Endodermal cell (in vitro differentiated cells): ENCODE measurements at regions not wholly inside any gene's neighbourhood (a gene's known extent, or its start where the extent isn't known, plus 50 kb on each side); places are given as distances from the start of the nearest gene placed in this dataset.
A peak's percentile ranks its signal among the peaks of the same experiment; 100 is the strongest.

Experiments
- DNase-seq: peaks from one replicate; pipeline ENCODE4 v3.0.0-alpha.2; 2017
- H3K27ac ChIP-seq: 2 replicates; pipeline ENCODE4 v1.5.1; 2013; ENCODE audit warnings: mild to moderate bottlenecking, low read depth, low read length, moderate library complexity
- H3K27me3 ChIP-seq: 2 replicates; pipeline ENCODE4 v1.6.1; 2013; ENCODE audit warnings: mild to moderate bottlenecking, low read length, moderate library complexity; ENCODE audit not compliant: insufficient read depth, control insufficient read depth, poor library complexity, severe bottlenecking
- H3K36me3 ChIP-seq: 2 replicates; pipeline ENCODE4 v1.7.0; 2013; ENCODE audit warnings: mild to moderate bottlenecking, low read length, moderate library complexity; ENCODE audit not compliant: control insufficient read depth, insufficient read depth
- H3K4me1 ChIP-seq: one replicate; pipeline ENCODE4 v1.7.0; 2013; ENCODE audit warnings: low read length; ENCODE audit not compliant: control insufficient read depth, insufficient read depth
- H3K4me3 ChIP-seq: 2 replicates; pipeline ENCODE4 v1.5.1; 2013; ENCODE audit warnings: mild to moderate bottlenecking, low read length, moderate library complexity
- H3K9ac ChIP-seq: 2 replicates; pipeline ENCODE4 v1.6.1; 2013; ENCODE audit warnings: mild to moderate bottlenecking, low read length, moderate library complexity; ENCODE audit not compliant: poor library complexity, severe bottlenecking; ENCODE audit errors: extremely low read depth
- H3K9me3 ChIP-seq: 2 replicates; pipeline ENCODE4 v1.6.1; 2013; ENCODE audit warnings: mild to moderate bottlenecking, low read length, moderate library complexity; ENCODE audit not compliant: control insufficient read depth
- H3K27ac Mint-ChIP-seq: 2 replicates; pipeline ENCODE4 v1.8.0; 2020; ENCODE audit warnings: mixed read lengths
- H3K27me3 Mint-ChIP-seq: 2 replicates; pipeline ENCODE4 v1.8.0; 2021; ENCODE audit warnings: mild to moderate bottlenecking, mixed read lengths; ENCODE audit not compliant: insufficient read depth
- H3K36me3 Mint-ChIP-seq: 2 replicates; pipeline ENCODE4 v1.8.0; 2020; ENCODE audit warnings: low read depth, mixed read lengths
- H3K4me1 Mint-ChIP-seq: 2 replicates; pipeline ENCODE4 v1.8.0; 2020; ENCODE audit warnings: mixed read lengths
- H3K4me3 Mint-ChIP-seq: 2 replicates; pipeline ENCODE4 v1.8.0; 2020; ENCODE audit warnings: mild to moderate bottlenecking, moderate library complexity, mixed read lengths
- H3K9me3 Mint-ChIP-seq: 2 replicates; pipeline ENCODE4 v1.8.0; 2020; ENCODE audit warnings: mild to moderate bottlenecking, mixed read lengths
- WGBS, 2 experiments: methylation state at CpG; one replicate each; pipeline versions ENCODE4 v1.1.5 to v1.1.7; 2013; ENCODE audit warnings: missing lambda C conversion rate in 2 of 2, mixed read lengths in 1 of 2; ENCODE audit not compliant: insufficient coverage in 1 of 2, insufficient read length in 1 of 2; 5-methylcytosine and 5-hydroxymethylcytosine counted together
- TF ChIP-seq, protein P1 (sequence below): fragments of 200-600 bp; sonication (generic); conservative IDR thresholded peaks from 2 replicates; pipeline ENCODE4 v1.5.0; 2021; ENCODE audit warnings: antibody characterized with exemption, mild to moderate bottlenecking

DNA sequence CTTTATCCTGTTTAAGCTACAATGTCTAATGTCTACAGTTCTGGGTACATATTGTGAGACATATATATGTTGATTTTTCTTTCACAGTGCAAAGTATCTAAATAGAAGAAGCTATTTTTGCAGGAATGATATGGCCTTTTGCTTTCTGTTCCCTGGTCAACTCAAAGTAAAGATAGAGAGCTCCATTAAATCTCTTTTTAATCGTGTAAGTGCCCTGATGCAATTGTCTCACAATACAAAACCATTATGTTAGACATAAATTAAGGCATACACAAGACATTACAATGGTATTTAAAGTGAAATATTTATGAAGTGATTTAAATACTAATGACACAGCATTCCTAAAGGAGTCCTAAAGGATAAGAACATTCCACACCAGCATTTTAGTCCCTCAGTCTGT lies 1559.7 kb upstream of the AGA start:
- H3K4me3 Mint-ChIP-seq, result no peak overlapping the region
- Histone ChIP-seq H3K27me3 (no peaks in the 10 kb centered on the region), H3K4me1 (peaks cover 7% of the 10 kb centered on the region), H3K36me3 (no peaks in the 10 kb centered on the region), H3K9me3 (no peaks in the 10 kb centered on the region), H3K4me3 (no peak overlapping the region), H3K27ac (no peak overlapping the region), H3K9ac (no peak overlapping the region)
- no peaks in the 10 kb centered on the region for H3K36me3 Mint-ChIP-seq
- H3K27ac Mint-ChIP-seq, result no peak overlapping the region
- peaks cover 6% of the 10 kb centered on the region for H3K4me1 Mint-ChIP-seq
- 89% methylated on average over 1 of the region's 1 CpG; no CpG with 5 or more reads in 1 of the 2 experiments for WGBS, 2 experiments
- no peaks in the 10 kb centered on the region for H3K27me3 Mint-ChIP-seq
- no peak for DNase-seq
- no peaks in the 10 kb centered on the region for H3K9me3 Mint-ChIP-seq
- TF ChIP-seq, protein P1, sequence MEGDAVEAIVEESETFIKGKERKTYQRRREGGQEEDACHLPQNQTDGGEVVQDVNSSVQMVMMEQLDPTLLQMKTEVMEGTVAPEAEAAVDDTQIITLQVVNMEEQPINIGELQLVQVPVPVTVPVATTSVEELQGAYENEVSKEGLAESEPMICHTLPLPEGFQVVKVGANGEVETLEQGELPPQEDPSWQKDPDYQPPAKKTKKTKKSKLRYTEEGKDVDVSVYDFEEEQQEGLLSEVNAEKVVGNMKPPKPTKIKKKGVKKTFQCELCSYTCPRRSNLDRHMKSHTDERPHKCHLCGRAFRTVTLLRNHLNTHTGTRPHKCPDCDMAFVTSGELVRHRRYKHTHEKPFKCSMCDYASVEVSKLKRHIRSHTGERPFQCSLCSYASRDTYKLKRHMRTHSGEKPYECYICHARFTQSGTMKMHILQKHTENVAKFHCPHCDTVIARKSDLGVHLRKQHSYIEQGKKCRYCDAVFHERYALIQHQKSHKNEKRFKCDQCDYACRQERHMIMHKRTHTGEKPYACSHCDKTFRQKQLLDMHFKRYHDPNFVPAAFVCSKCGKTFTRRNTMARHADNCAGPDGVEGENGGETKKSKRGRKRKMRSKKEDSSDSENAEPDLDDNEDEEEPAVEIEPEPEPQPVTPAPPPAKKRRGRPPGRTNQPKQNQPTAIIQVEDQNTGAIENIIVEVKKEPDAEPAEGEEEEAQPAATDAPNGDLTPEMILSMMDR, result no peak

DNA sequence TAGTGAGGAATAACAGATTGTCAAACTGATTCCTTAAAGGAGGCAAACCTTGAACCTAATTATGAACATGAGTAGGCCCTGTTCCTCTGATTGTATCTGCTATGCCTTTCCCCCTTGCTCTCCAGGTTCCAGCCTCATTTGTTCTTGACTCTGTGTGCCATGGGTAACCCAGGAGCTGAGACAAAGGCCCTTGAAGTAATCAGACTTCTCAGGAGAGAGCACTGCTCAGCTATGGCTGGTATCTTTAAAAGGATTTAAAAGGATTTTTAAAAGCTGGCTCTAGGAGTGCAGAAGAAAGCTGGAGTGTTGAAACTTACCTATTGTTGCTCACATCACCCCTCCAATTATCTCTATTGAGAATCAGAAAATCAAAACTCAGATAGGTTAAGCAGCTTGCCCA lies 1565.5 kb upstream of the AGA start:
- Histone ChIP-seq H3K27me3 (no peaks in the 10 kb centered on the region), H3K27ac (no peak overlapping the region), H3K4me3 (no peak overlapping the region), H3K9me3 (no peaks in the 10 kb centered on the region), H3K4me1 (peaks cover 16% of the 10 kb centered on the region), H3K36me3 (no peaks in the 10 kb centered on the region), H3K9ac (no peak overlapping the region)
- Mint-ChIP-seq H3K4me3 (no peak overlapping the region), H3K4me1 (peaks cover 16% of the 10 kb centered on the region), H3K36me3 (no peaks in the 10 kb centered on the region), H3K27ac (peak overlapping the region; percentile 8), H3K9me3 (no peaks in the 10 kb centered on the region), H3K27me3 (no peaks in the 10 kb centered on the region)
- TF ChIP-seq, protein P1, result peak; percentile 62
- DNase-seq, result peak; percentile 66

DNA sequence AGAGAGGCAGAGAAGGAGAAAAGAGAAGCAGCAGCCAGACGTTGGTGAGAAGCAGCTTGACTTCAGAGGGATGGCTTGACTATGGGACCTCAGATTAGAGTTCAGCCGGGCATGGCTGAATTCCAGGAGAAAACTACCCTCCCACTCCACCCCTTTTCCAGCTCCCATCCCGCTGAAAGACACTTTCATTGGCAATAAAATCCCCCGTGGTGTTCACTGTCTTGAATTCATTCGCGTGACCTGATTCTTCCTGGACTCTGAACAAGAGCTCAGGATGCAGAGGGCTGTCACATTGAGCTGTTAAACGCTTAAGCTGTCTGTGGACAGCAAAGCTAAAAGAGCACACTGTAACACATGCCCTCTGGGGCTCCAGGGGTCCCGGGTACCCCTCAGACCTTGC lies 1575.3 kb upstream of the AGA start:
- H3K27me3 Mint-ChIP-seq, result no peaks in the 10 kb centered on the region
- no peaks in the 10 kb centered on the region for H3K36me3 Mint-ChIP-seq
- H3K9me3 Mint-ChIP-seq, result no peaks in the 10 kb centered on the region
- no peaks in the 10 kb centered on the region for H3K4me1 ChIP-seq
- TF ChIP-seq, protein P1, result no peak
- H3K36me3 ChIP-seq, result no peaks in the 10 kb centered on the region
- DNase-seq, result no peak
- WGBS, 2 experiments, result 87 to 92% methylated on average over 5 to 8 of the region's 8 CpGs
- no peaks in the 10 kb centered on the region for H3K27me3 ChIP-seq
- H3K4me1 Mint-ChIP-seq, result no peaks in the 10 kb centered on the region
- no peak overlapping the region for H3K4me3 Mint-ChIP-seq
- no peaks in the 10 kb centered on the region for H3K9me3 ChIP-seq
- no peak overlapping the region for H3K27ac Mint-ChIP-seq
- H3K4me3 ChIP-seq, result no peak overlapping the region
- no peak overlapping the region for H3K9ac ChIP-seq
- no peak overlapping the region for H3K27ac ChIP-seq
